ENCODE measurements at regions not wholly inside any gene's neighbourhood (a gene's known extent, or its start where the extent isn't known, plus 50 kb on each side); places are given as distances from the start of the nearest gene placed in this dataset.

- intact Hi-C loops (cut with micrococcal nuclease), result no loop called here
These were observed 362.4 kb upstream of the LRRC3B start for GRCh38 chr3:26260139-26260538.

GRCh38 chr3:26264708-26265107, 357.9 kb upstream of the LRRC3B start:
- Histone ChIP-seq H3K27ac (replicated peaks) (no peak overlapping the region), H3K27me3 (ENCODE audit: low read depth) (no peaks in the 10 kb centered on the region), H3K9me3 (replicated peaks) (no peaks in the 10 kb centered on the region), H3K4me1 (peaks cover 10% of the 10 kb centered on the region), H3K36me3 (no peaks in the 10 kb centered on the region), H3K4me3 (no peak overlapping the region)
- intact Hi-C loops (cut with micrococcal nuclease), result no loop called here
- no peak for TF ChIP-seq CTCF (IDR thresholded peaks at IDR 0.05; ENCODE audit: borderline replicate concordance)
- DNase-seq, result no peak

More at GRCh38 chr3:26260139-26260538, 362.4 kb upstream of the LRRC3B start:
- TF ChIP-seq CTCF (IDR thresholded peaks at IDR 0.05; ENCODE audit: borderline replicate concordance), result no peak
- no peaks in the 10 kb centered on the region for H3K9me3 ChIP-seq (replicated peaks)
- DNase-seq, result no peak
- H3K4me3 ChIP-seq, result no peak overlapping the region
- peaks cover 16% of the 10 kb centered on the region for H3K4me1 ChIP-seq
- H3K27ac ChIP-seq (replicated peaks), result no peak overlapping the region
- H3K27me3 ChIP-seq (ENCODE audit: low read depth), result no peaks in the 10 kb centered on the region
- H3K36me3 ChIP-seq, result no peaks in the 10 kb centered on the region

GRCh38 chr3:26271848-26272247, 350.7 kb upstream of the LRRC3B start:
- no peaks in the 10 kb centered on the region for H3K27me3 ChIP-seq (ENCODE audit: low read depth)
- H3K27ac ChIP-seq (replicated peaks), result no peak overlapping the region
- DNase-seq, result no peak
- H3K36me3 ChIP-seq, result no peaks in the 10 kb centered on the region
- no peak for TF ChIP-seq CTCF (IDR thresholded peaks at IDR 0.05; ENCODE audit: borderline replicate concordance)
- intact Hi-C loops (cut with micrococcal nuclease), result no loop called here
- H3K4me3 ChIP-seq, result no peak overlapping the region
- H3K9me3 ChIP-seq (replicated peaks), result no peaks in the 10 kb centered on the region
- H3K4me1 ChIP-seq, result no peaks in the 10 kb centered on the region

GRCh38 chr3:26273196-26273595, 349.4 kb upstream of the LRRC3B start:
- Histone ChIP-seq H3K4me1 (no peaks in the 10 kb centered on the region), H3K36me3 (no peaks in the 10 kb centered on the region), H3K9me3 (replicated peaks) (no peaks in the 10 kb centered on the region), H3K4me3 (no peak overlapping the region), H3K27me3 (ENCODE audit: low read depth) (no peaks in the 10 kb centered on the region), H3K27ac (replicated peaks) (no peak overlapping the region)
- DNase-seq, result no peak
- intact Hi-C loops (cut with micrococcal nuclease), result no loop called here
- no peak for TF ChIP-seq CTCF (IDR thresholded peaks at IDR 0.05; ENCODE audit: borderline replicate concordance)

GRCh38 chr3:26279091-26279490, 343.5 kb upstream of the LRRC3B start:
- Histone ChIP-seq H3K9me3 (replicated peaks) (peaks cover 17% of the 10 kb centered on the region), H3K4me3 (no peak overlapping the region), H3K27me3 (ENCODE audit: low read depth) (no peaks in the 10 kb centered on the region), H3K27ac (replicated peaks) (no peak overlapping the region), H3K36me3 (no peaks in the 10 kb centered on the region), H3K4me1 (peaks cover 6% of the 10 kb centered on the region)
- intact Hi-C loops (cut with micrococcal nuclease), result no loop called here
- no peak for TF ChIP-seq CTCF (IDR thresholded peaks at IDR 0.05; ENCODE audit: borderline replicate concordance)
- DNase-seq, result no peak

GRCh38 chr3:26280517-26280916, 342.1 kb upstream of the LRRC3B start:
- peaks cover 32% of the 10 kb centered on the region for H3K9me3 ChIP-seq (replicated peaks)
- H3K4me3 ChIP-seq, result no peak overlapping the region
- H3K36me3 ChIP-seq, result no peaks in the 10 kb centered on the region
- DNase-seq, result no peak
- H3K27me3 ChIP-seq (ENCODE audit: low read depth), result no peaks in the 10 kb centered on the region
- intact Hi-C loops (cut with micrococcal nuclease), result no loop called here
- no peak overlapping the region for H3K27ac ChIP-seq (replicated peaks)
- peaks cover 6% of the 10 kb centered on the region for H3K4me1 ChIP-seq
- TF ChIP-seq CTCF (IDR thresholded peaks at IDR 0.05; ENCODE audit: borderline replicate concordance), result peak; percentile 25
